ENCODE measurements at regions not wholly inside any gene's neighbourhood (a gene's known extent, or its start where the extent isn't known, plus 50 kb on each side); places are given as distances from the start of the nearest gene placed in this dataset.

GRCh38 chr11:92819830-92820229 lies 149.6 kb upstream of the MTNR1B start:
- Mint-ChIP-seq H3K9me3 (peaks cover 6 to 7% of the 10 kb centered on the region in 2 donors), H3K36me3 (no peaks in the 10 kb centered on the region), H3K4me1 (no peaks in the 10 kb centered on the region), H3K27me3 (ENCODE audit: low read depth in 2 of 2) (no peaks in the 10 kb centered on the region), H3K27ac (no peak overlapping the region), H3K4me3 (no peak overlapping the region)
- no peak overlapping the region for H3K4me3 ChIP-seq (ENCODE audit: low read length)
- H3K27ac ChIP-seq (ENCODE audit: low read length) = no peak overlapping the region
- no peaks in the 10 kb centered on the region for H3K27me3 ChIP-seq (ENCODE audit: control insufficient read depth, insufficient read depth, low read length)
- no peaks in the 10 kb centered on the region for H3K4me1 ChIP-seq (ENCODE audit: control insufficient read depth, insufficient read depth, low read length)
- no peaks in the 10 kb centered on the region for H3K9me3 ChIP-seq (ENCODE audit: control insufficient read depth, insufficient read depth, low read length)
- TF ChIP-seq, protein P1, sequence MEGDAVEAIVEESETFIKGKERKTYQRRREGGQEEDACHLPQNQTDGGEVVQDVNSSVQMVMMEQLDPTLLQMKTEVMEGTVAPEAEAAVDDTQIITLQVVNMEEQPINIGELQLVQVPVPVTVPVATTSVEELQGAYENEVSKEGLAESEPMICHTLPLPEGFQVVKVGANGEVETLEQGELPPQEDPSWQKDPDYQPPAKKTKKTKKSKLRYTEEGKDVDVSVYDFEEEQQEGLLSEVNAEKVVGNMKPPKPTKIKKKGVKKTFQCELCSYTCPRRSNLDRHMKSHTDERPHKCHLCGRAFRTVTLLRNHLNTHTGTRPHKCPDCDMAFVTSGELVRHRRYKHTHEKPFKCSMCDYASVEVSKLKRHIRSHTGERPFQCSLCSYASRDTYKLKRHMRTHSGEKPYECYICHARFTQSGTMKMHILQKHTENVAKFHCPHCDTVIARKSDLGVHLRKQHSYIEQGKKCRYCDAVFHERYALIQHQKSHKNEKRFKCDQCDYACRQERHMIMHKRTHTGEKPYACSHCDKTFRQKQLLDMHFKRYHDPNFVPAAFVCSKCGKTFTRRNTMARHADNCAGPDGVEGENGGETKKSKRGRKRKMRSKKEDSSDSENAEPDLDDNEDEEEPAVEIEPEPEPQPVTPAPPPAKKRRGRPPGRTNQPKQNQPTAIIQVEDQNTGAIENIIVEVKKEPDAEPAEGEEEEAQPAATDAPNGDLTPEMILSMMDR (IDR thresholded peaks at IDR 0.05) = no peak
- 100% methylated on average over 1 of the region's 2 CpGs for WGBS (ENCODE audit: insufficient coverage)
- DNase-seq (no peak), ATAC-seq (no peak)
- intact Hi-C loops (cut with micrococcal nuclease) = no loop called here
- H3K36me3 ChIP-seq (ENCODE audit: control insufficient read depth, insufficient read depth, low read length) = no peaks in the 10 kb centered on the region

GRCh38 chr11:92820860-92821259 lies 148.6 kb upstream of the MTNR1B start:
- H3K9me3 Mint-ChIP-seq = peaks cover 4 to 7% of the 10 kb centered on the region in 2 donors

DNA sequence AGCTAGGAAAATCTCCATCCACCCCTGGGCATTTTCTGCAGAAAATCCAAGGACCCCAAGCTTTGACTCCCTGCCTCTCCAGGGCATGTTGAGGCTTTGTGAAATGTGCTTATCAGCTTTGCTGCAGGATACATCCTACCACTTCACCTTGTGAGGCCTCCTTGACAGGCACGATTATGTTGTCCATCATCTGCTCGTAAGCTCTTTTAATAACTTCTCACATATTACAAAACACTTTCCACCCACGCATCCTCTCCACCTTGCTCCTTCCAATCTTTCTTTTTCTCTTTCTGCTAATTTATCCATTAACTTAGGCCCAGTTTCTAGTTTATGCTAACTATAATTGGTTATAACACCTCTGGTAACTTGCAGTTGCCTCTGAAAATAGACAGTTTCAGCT lies 147.0 kb upstream of the MTNR1B start:
- H3K4me1 ChIP-seq (ENCODE audit: control insufficient read depth, insufficient read depth, low read length) = no peaks in the 10 kb centered on the region
- Mint-ChIP-seq H3K4me1 (no peaks in the 10 kb centered on the region), H3K36me3 (no peaks in the 10 kb centered on the region), H3K27me3 (ENCODE audit: low read depth in 2 of 2) (no peaks in the 10 kb centered on the region), H3K9me3 (peaks cover 0 to 5% of the 10 kb centered on the region in 2 donors), H3K27ac (no peak overlapping the region), H3K4me3 (no peak overlapping the region)
- intact Hi-C loops (cut with micrococcal nuclease) = no loop called here
- H3K9me3 ChIP-seq (ENCODE audit: control insufficient read depth, insufficient read depth, low read length) = no peaks in the 10 kb centered on the region
- 88% methylated on average over 3 of the region's 3 CpGs for WGBS (ENCODE audit: insufficient coverage)
- TF ChIP-seq, protein P1 (IDR thresholded peaks at IDR 0.05) = no peak
- no peak overlapping the region for H3K4me3 ChIP-seq (ENCODE audit: low read length)
- no peaks in the 10 kb centered on the region for H3K36me3 ChIP-seq (ENCODE audit: control insufficient read depth, insufficient read depth, low read length)
- no peak for ATAC-seq
- no peak overlapping the region for H3K27ac ChIP-seq (ENCODE audit: low read length)
- DNase-seq = no peak
- no peaks in the 10 kb centered on the region for H3K27me3 ChIP-seq (ENCODE audit: control insufficient read depth, insufficient read depth, low read length)

More at GRCh38 chr11:92820860-92821259, 148.6 kb upstream of the MTNR1B start:
- no peaks in the 10 kb centered on the region for H3K36me3 ChIP-seq (ENCODE audit: control insufficient read depth, insufficient read depth, low read length)
- no peaks in the 10 kb centered on the region for H3K9me3 ChIP-seq (ENCODE audit: control insufficient read depth, insufficient read depth, low read length)
- no peak overlapping the region for H3K4me3 ChIP-seq (ENCODE audit: low read length)
- H3K27ac ChIP-seq (ENCODE audit: low read length) = no peak overlapping the region
- no peaks in the 10 kb centered on the region for H3K36me3 Mint-ChIP-seq
- DNase-seq = no peak
- no peaks in the 10 kb centered on the region for H3K27me3 Mint-ChIP-seq (ENCODE audit: low read depth in 2 of 2)
- no peaks in the 10 kb centered on the region for H3K4me1 ChIP-seq (ENCODE audit: control insufficient read depth, insufficient read depth, low read length)
- H3K27me3 ChIP-seq (ENCODE audit: control insufficient read depth, insufficient read depth, low read length) = no peaks in the 10 kb centered on the region
- ATAC-seq = no peak
- no peaks in the 10 kb centered on the region for H3K4me1 Mint-ChIP-seq
- no peak overlapping the region for H3K27ac Mint-ChIP-seq
- no peak overlapping the region for H3K4me3 Mint-ChIP-seq
- TF ChIP-seq, protein P1 (IDR thresholded peaks at IDR 0.05) = no peak
- intact Hi-C loops (cut with micrococcal nuclease) = no loop called here

DNA sequence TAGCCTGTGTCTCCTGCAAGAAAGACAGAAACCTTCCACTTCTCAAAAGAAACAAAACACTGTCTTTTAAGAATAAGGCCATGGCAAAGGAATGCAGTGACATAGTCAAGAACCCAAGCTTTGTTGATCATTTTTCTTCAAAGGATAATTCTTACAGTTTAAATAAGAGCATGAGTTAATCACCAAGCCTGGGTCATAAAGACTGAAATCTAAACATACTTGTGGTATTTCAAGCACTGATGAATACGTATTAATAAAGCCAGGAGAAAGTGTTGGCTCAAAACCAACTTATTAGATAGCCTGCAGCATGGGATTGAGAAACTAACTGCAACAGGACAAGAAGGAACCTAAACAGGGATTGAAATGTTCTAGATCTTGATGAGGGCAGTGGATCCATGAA lies 143.3 kb upstream of the MTNR1B start:
- no peak overlapping the region for H3K27ac ChIP-seq (ENCODE audit: low read length)
- H3K36me3 ChIP-seq (ENCODE audit: control insufficient read depth, insufficient read depth, low read length) = no peaks in the 10 kb centered on the region
- DNase-seq = no peak
- intact Hi-C loops (cut with micrococcal nuclease) = no loop called here
- no peaks in the 10 kb centered on the region for H3K27me3 ChIP-seq (ENCODE audit: control insufficient read depth, insufficient read depth, low read length)
- no peak overlapping the region for H3K4me3 Mint-ChIP-seq
- H3K9me3 Mint-ChIP-seq = peaks cover 0 to 4% of the 10 kb centered on the region in 2 donors
- peaks cover 0 to 5% of the 10 kb centered on the region in 2 donors for H3K4me1 Mint-ChIP-seq
- H3K36me3 Mint-ChIP-seq = no peaks in the 10 kb centered on the region
- TF ChIP-seq, protein P1 (IDR thresholded peaks at IDR 0.05) = no peak
- no peak for ATAC-seq
- no peaks in the 10 kb centered on the region for H3K9me3 ChIP-seq (ENCODE audit: control insufficient read depth, insufficient read depth, low read length)
- no peak overlapping the region for H3K4me3 ChIP-seq (ENCODE audit: low read length)
- no peaks in the 10 kb centered on the region for H3K27me3 Mint-ChIP-seq (ENCODE audit: low read depth in 2 of 2)
- WGBS (ENCODE audit: insufficient coverage) = 82% methylated on average over 1 of the region's 1 CpG
- no peaks in the 10 kb centered on the region for H3K4me1 ChIP-seq (ENCODE audit: control insufficient read depth, insufficient read depth, low read length)
- no peak overlapping the region for H3K27ac Mint-ChIP-seq
